Panc1 (cell line): ENCODE measurements at regions not wholly inside any gene's neighbourhood (a gene's known extent, or its start where the extent isn't known, plus 50 kb on each side); places are given as distances from the start of the nearest gene placed in this dataset.

Experiments used
- CTCF ChIP-seq: fragments of 450-650 bp; IDR thresholded peaks from 2 replicates; pipeline ENCODE4 v1.5.1; 2017; ENCODE audit warnings: mild to moderate bottlenecking
- POLR2AphosphoS5 ChIP-seq: IDR thresholded peaks from 2 replicates; pipeline ENCODE4 v1.6.1; 2012; ENCODE audit warnings: mild to moderate bottlenecking, low read depth, low read length, moderate library complexity
- REST ChIP-seq, 2 experiments: IDR thresholded peaks; 2 replicates each; pipeline ENCODE4 v1.6.1; 2011 to 2012; ENCODE audit warnings: low read depth in 2 of 2, control low read depth in 1 of 2, low read length in 1 of 2, mild to moderate bottlenecking in 1 of 2, moderate library complexity in 1 of 2; ENCODE audit not compliant: insufficient read depth in 1 of 2
- SIN3A ChIP-seq: IDR thresholded peaks from 2 replicates; pipeline ENCODE4 v1.6.1; 2012; ENCODE audit warnings: low read depth, mild to moderate bottlenecking, low read length, moderate library complexity, borderline replicate concordance; ENCODE audit not compliant: insufficient read depth

GRCh38 chr10:2851566-2851965 lies 215.8 kb upstream of the PFKP start:
- TF ChIP-seq POLR2AphosphoS5: no peak
- no peak for TF ChIP-seq CTCF
- TF ChIP-seq REST (IDR thresholded peaks at IDR 0.05; ENCODE audit: insufficient read depth in 1 of 2, low read depth in 2 of 2, low read length in 1 of 2): no peak
- no peak for TF ChIP-seq SIN3A
